Heart left ventricle (tissue), 16 donors: ENCODE measurements at regions not wholly inside any gene's neighbourhood (a gene's known extent, or its start where the extent isn't known, plus 50 kb on each side); places are given as distances from the start of the nearest gene placed in this dataset.

Experiments
- ATAC-seq, 4 donors: fragments of 200-7000 bp; cut with Tn5 transposase; one replicate each; pipeline ENCODE4 v1.9.1; 2020 to 2022; ENCODE audit warnings: moderate library complexity in 4 of 4, mild to moderate bottlenecking in 3 of 4, moderate number of reproducible peaks in 1 of 4
- DNase-seq, 5 donors: peaks; one replicate each; pipeline ENCODE4 v3.0.0-alpha.2; 2020
- H3K27ac ChIP-seq, 12 donors: fragments of 200-600 bp; sonication (generic) in 4 of 12; one replicate each; pipeline versions ENCODE4 v1.5.0 to v1.8.0; 2016 to 2022; ENCODE audit warnings: mild to moderate bottlenecking in 2 of 12
- H3K27me3 ChIP-seq, 9 donors: fragments of 200-600 bp; sonication (generic) in 2 of 9; one replicate each; pipeline versions ENCODE4 v1.5.1 to v1.8.0; 2016 to 2022; ENCODE audit warnings: mild to moderate bottlenecking in 3 of 9
- H3K36me3 ChIP-seq, 9 donors: fragments of 200-600 bp; sonication (generic) in 2 of 9; one replicate each; pipeline versions ENCODE4 v1.5.0 to v1.8.0; 2018 to 2022; ENCODE audit warnings: mild to moderate bottlenecking in 2 of 9
- H3K4me1 ChIP-seq, 12 donors: fragments of 200-600 bp; sonication (generic) in 4 of 12; one replicate each; pipeline versions ENCODE4 v1.5.0 to v1.8.0; 2016 to 2022; ENCODE audit warnings: mild to moderate bottlenecking in 3 of 12
- H3K4me3 ChIP-seq, 12 donors: fragments of 200-600 bp; sonication (generic) in 4 of 12; one replicate each; pipeline versions ENCODE4 v1.5.0 to v1.8.0; 2017 to 2022; ENCODE audit warnings: mild to moderate bottlenecking in 9 of 12, moderate library complexity in 4 of 12
- H3K9me3 ChIP-seq, 12 donors: fragments of 200-600 bp; sonication (generic) in 4 of 12; one replicate each; pipeline versions ENCODE4 v1.5.0 to v1.8.0; 2016 to 2022; ENCODE audit warnings: mild to moderate bottlenecking in 1 of 12
- POLR2A ChIP-seq, 2 donors: fragments of 450-650 bp; IDR thresholded peaks; one replicate each; pipeline ENCODE4 v1.6.1; 2017; ENCODE audit warnings: antibody characterized with exemption in 2 of 2, mild to moderate bottlenecking in 2 of 2, moderate library complexity in 2 of 2
- WGBS, 4 donors: extraction: QIAGEN DNeasy Blood & Tissue Kit in 2 of 4; methylation state at CpG; one replicate each; pipeline versions ENCODE4 v1.1.5 to v1.1.7; 2013 to 2018; 5-methylcytosine and 5-hydroxymethylcytosine counted together
- intact Hi-C, 10 donors: fragments of 100-400 bp; cut with DNase I; formaldehyde crosslinking; loops; one replicate each; pipeline versions ENCODE4 v1.11.1 to v1.14.2; 2022
- TF ChIP-seq, protein P1 (sequence below), 12 donors: fragments of 200-600 bp; sonication (generic) in 4 of 12; IDR thresholded peaks; one replicate each; pipeline versions ENCODE4 v1.5.0 to v1.8.0; 2018 to 2022; ENCODE audit warnings: antibody characterized with exemption in 12 of 12, mild to moderate bottlenecking in 5 of 12
- donor health status: ischemic (EF 13 %, LVEDD 7.1; RV severe dilation, severe dysfunction).
- donor health status: healthy with polysubstance abuse.
- donor health status: DM: no; HTN: yes; CAD: no.
- donor health status: DM: no; HTN: no; CAD: no.
- donor health status: ischemic (EF 25% LVEDD 6.9; RV normal size, moderate dysfunction).
- donor health status: ischemic (EF 25% LVEDD 5.7; RV mildly dilated, moderate dysfunction).
- donor health status: healthy.
- donor health status: DM: yes; HTN: yes; CAD: no.
- donor health status: ischemic (EF 35%, LVEDD 5.7; RV mildly dilated, moderate dysfunction).
- donor health status: nonischemic (EF 11% LVEDD 7.7; RV severe dilation, severe dysfunction).
- donor health status: DM: yes; HTN: yes; CAD: no.
- donor health status: PGD.
- donor health status: ischemic (EF 29% LVEDD 5.4; RV normal size, mild dysfunction).
- donor health status: nonischemic (EF 23%, LVEDD 6.1; RV moderate dilation, normal function).

DNA sequence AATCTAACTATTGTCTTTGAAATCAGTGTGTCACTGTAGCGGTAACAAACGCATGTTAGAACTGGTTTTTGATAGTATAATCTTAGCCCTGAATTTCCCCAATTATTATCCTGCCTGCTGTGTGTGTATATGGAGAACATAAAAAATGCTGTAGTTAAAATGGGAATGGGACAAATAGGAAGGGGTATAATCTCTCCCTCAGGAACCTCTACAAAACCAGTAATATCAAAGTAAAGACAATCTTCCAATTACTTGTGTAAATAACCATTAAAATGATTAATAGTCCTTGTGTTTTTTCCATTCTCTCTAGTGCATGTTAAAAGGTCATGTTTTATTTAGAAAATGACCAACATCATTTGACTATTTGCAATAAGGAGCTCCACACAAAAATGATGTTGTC lies 200.1 kb upstream of the TMTC1 start:
- intact Hi-C loops, result no loop called here
- no peak for DNase-seq
- Histone ChIP-seq H3K9me3 (peaks cover 0 to 18% (median 0%) of the 10 kb centered on the region in 12 donors), H3K4me3 (no peak overlapping the region), H3K36me3 (no peaks in the 10 kb centered on the region), H3K27ac (no peak overlapping the region), H3K27me3 (no peaks in the 10 kb centered on the region), H3K4me1 (no peaks in the 10 kb centered on the region)
- no peak for ATAC-seq
- TF ChIP-seq, protein P1, sequence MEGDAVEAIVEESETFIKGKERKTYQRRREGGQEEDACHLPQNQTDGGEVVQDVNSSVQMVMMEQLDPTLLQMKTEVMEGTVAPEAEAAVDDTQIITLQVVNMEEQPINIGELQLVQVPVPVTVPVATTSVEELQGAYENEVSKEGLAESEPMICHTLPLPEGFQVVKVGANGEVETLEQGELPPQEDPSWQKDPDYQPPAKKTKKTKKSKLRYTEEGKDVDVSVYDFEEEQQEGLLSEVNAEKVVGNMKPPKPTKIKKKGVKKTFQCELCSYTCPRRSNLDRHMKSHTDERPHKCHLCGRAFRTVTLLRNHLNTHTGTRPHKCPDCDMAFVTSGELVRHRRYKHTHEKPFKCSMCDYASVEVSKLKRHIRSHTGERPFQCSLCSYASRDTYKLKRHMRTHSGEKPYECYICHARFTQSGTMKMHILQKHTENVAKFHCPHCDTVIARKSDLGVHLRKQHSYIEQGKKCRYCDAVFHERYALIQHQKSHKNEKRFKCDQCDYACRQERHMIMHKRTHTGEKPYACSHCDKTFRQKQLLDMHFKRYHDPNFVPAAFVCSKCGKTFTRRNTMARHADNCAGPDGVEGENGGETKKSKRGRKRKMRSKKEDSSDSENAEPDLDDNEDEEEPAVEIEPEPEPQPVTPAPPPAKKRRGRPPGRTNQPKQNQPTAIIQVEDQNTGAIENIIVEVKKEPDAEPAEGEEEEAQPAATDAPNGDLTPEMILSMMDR (IDR thresholded peaks at IDR 0.05), result no peak
- TF ChIP-seq POLR2A (IDR thresholded peaks at IDR 0.05), result no peak
- 69 to 91% (median 84%) methylated on average over 2 of the region's 2 CpGs for WGBS, 4 donors

DNA sequence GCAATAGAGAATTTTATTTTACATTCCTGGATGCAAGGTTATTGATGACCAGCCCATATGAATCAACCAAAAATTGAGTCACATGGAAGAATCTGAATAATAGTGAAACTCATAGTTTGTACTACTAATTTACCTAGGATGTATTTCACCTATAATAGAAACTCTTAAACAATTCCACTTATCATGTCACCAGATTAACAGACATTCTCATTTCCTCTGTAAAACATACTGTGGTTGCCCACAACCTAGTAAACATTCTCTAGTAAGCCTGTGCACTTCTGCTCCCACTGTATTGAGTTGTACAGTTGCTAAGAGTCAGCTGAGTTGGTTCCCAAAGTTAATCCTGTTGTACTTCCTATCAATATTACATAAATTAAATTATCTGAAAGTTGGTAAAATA lies 196.6 kb upstream of the TMTC1 start:
- H3K4me1 ChIP-seq, result no peaks in the 10 kb centered on the region
- ATAC-seq, result no peak
- no peak for TF ChIP-seq POLR2A (IDR thresholded peaks at IDR 0.05)
- TF ChIP-seq, protein P1 (IDR thresholded peaks at IDR 0.05), result no peak
- DNase-seq, result no peak
- H3K27ac ChIP-seq, result no peak overlapping the region
- H3K4me3 ChIP-seq, result no peak overlapping the region
- no peaks in the 10 kb centered on the region for H3K27me3 ChIP-seq
- H3K36me3 ChIP-seq, result no peaks in the 10 kb centered on the region
- intact Hi-C loops, result no loop called here
- H3K9me3 ChIP-seq, result peaks cover 0 to 13% (median 0%) of the 10 kb centered on the region in 12 donors

GRCh38 chr12:29971446-29971845 lies 187.7 kb upstream of the TMTC1 start:
- DNase-seq (no peak), ATAC-seq (no peak)
- 50 to 79% (median 59%) methylated on average over 2 of the region's 2 CpGs for WGBS, 4 donors
- H3K27ac ChIP-seq, result peak overlapping the region in 2 of 12 donors; percentile 19 to 38
- no peaks in the 10 kb centered on the region for H3K36me3 ChIP-seq
- no peak overlapping the region for H3K4me3 ChIP-seq
- intact Hi-C loops, result no loop called here
- TF ChIP-seq, protein P1 (IDR thresholded peaks at IDR 0.05), result no peak
- no peak for TF ChIP-seq POLR2A (IDR thresholded peaks at IDR 0.05)
- H3K9me3 ChIP-seq, result no peaks in the 10 kb centered on the region
- peaks cover 0 to 5% (median 0%) of the 10 kb centered on the region in 12 donors for H3K4me1 ChIP-seq
- no peaks in the 10 kb centered on the region for H3K27me3 ChIP-seq

GRCh38 chr12:29970501-29970900 lies 186.8 kb upstream of the TMTC1 start:
- no peaks in the 10 kb centered on the region for H3K9me3 ChIP-seq
- no peak overlapping the region for H3K4me3 ChIP-seq
- H3K36me3 ChIP-seq, result no peaks in the 10 kb centered on the region
- WGBS, 4 donors, result 56 to 60% (median 58%) methylated on average over 3 of the region's 3 CpGs
- H3K27ac ChIP-seq, result peak overlapping the region in 6 of 12 donors; percentile 3 to 38 (median 18)
- no peaks in the 10 kb centered on the region for H3K27me3 ChIP-seq
- intact Hi-C loops, result no loop called here
- TF ChIP-seq, protein P1 (IDR thresholded peaks at IDR 0.05), result no peak
- H3K4me1 ChIP-seq, result peaks cover 0 to 5% (median 0%) of the 10 kb centered on the region in 12 donors
- DNase-seq (no peak), ATAC-seq (peak in 1 of 4 donors; percentile 51)
